K562 (cell line): ENCODE measurements at regions not wholly inside any gene's neighbourhood (a gene's known extent, or its start where the extent isn't known, plus 50 kb on each side); places are given as distances from the start of the nearest gene placed in this dataset.

Source experiments
- ATAC-seq: fragments of 200-7000 bp; cut with Tn5 transposase; 3 replicates; pipeline ENCODE4 v1.9.1; 2020; ENCODE audit warnings: moderate library complexity
- BruUV-seq: library from RNA; stranded (reverse); fragments of 400-500 nt; replicated peaks from 2 replicates; lab custom pipeline; 2021; lab: Mats Ljungman, UMichigan
- CTCF ChIA-PET: fragments of 300-600 bp; formaldehyde crosslinking; extraction: SDS; loops from one replicate; lab custom pipeline; 2021; ENCODE audit warnings: low intra/inter-chr PET ratio; lab: Yijun Ruan, JAX
- POLR2A ChIA-PET: fragments of 300-600, 350-650 bp; sonication (Branson Sonifier 250); formaldehyde crosslinking; extraction: SDS; loops from one replicate; lab custom pipeline; 2021; ENCODE audit warnings: antibody characterized with exemption, inconsistent platforms; lab: Yijun Ruan, JAX
- DNase-seq, 4 experiments: peaks; one replicate each; pipeline versions ENCODE4 v3.0.0 to v3.0.0-alpha.2; 2011 to 2018; ENCODE audit warnings: low spot score in 3 of 4, mixed read lengths in 3 of 4; ENCODE audit errors: extremely low read depth in 1 of 4
- FAIRE-seq: peaks from 2 replicates; lab custom pipeline; 2011; peaks lifted over from hg19 to GRCh38; lab: Jason Lieb, UNC
- H2AFZ ChIP-seq: 2 replicates; pipeline ENCODE4 v1.6.0; 2011; ENCODE audit warnings: low read depth, low read length, control low read depth, inconsistent platforms
- H3K27ac ChIP-seq: fragments of 200-600 bp; 3 replicates; pipeline ENCODE4 v1.8.0; 2011; ENCODE audit warnings: low read depth, mild to moderate bottlenecking, control low read depth, inconsistent platforms, low read length, moderate library complexity, mixed read lengths; ENCODE audit errors: extremely low read depth
- H3K27me3 ChIP-seq, 2 experiments: fragments of 300-600 bp in 1 of 2; 2 replicates in 1 of 2; 3 replicates in 1 of 2; pipeline versions ENCODE4 v1.6.0 to v1.8.0; 2011; ENCODE audit warnings: inconsistent platforms in 2 of 2, low read length in 2 of 2, mild to moderate bottlenecking in 1 of 2, mixed read lengths in 1 of 2, moderate library complexity in 1 of 2; ENCODE audit not compliant: control insufficient read depth in 2 of 2, insufficient read depth in 2 of 2
- H3K36me3 ChIP-seq: fragments of 300-600 bp; 3 replicates; pipeline ENCODE4 v1.8.0; 2011; ENCODE audit warnings: mild to moderate bottlenecking, low read length, inconsistent platforms; ENCODE audit not compliant: control insufficient read depth, insufficient read depth
- H3K4me1 ChIP-seq, 2 experiments: fragments of 200-600 bp in 1 of 2; replicated peaks in 1 of 2; 2 replicates in 1 of 2; 3 replicates in 1 of 2; pipeline versions ENCODE4 v1.5.1 to v1.8.0; 2011; ENCODE audit warnings: inconsistent platforms in 2 of 2, low read length in 2 of 2, mild to moderate bottlenecking in 1 of 2, mixed read lengths in 1 of 2, moderate library complexity in 1 of 2; ENCODE audit not compliant: control insufficient read depth in 2 of 2, insufficient read depth in 2 of 2
- H3K4me2 ChIP-seq: 2 replicates; pipeline ENCODE4 v1.6.1; 2011; ENCODE audit warnings: low read length, control low read depth, inconsistent platforms, mixed read lengths; ENCODE audit not compliant: insufficient read depth
- H3K4me3 ChIP-seq: fragments of 200-600 bp; sonication (generic), shearing (Covaris generic); 2 replicates; pipeline ENCODE4 v1.5.1; 2016; ENCODE audit warnings: control low read depth, inconsistent platforms
- H3K79me2 ChIP-seq: fragments of 200-600 bp; 3 replicates; pipeline ENCODE4 v1.8.0; 2011; ENCODE audit warnings: low read length, inconsistent platforms; ENCODE audit not compliant: control insufficient read depth, insufficient read depth
- H3K9ac ChIP-seq, 2 experiments: 2 replicates each; pipeline versions ENCODE4 v1.6.0 to v1.6.1; 2011; ENCODE audit warnings: low read depth in 2 of 2, low read length in 2 of 2, control low read depth in 1 of 2, inconsistent platforms in 1 of 2, mild to moderate bottlenecking in 1 of 2, mixed read lengths in 1 of 2; ENCODE audit not compliant: insufficient read depth in 1 of 2
- H3K9me1 ChIP-seq: one replicate; pipeline ENCODE4 v1.6.0; 2011; ENCODE audit warnings: inconsistent platforms, mild to moderate bottlenecking, low read length, moderate library complexity; ENCODE audit not compliant: control insufficient read depth, insufficient read depth
- H3K9me3 ChIP-seq: replicated peaks from 2 replicates; pipeline ENCODE4 v1.5.1; 2011; ENCODE audit warnings: low read depth, low read length, inconsistent platforms; ENCODE audit not compliant: control insufficient read depth, insufficient read depth
- H4K20me1 ChIP-seq: replicated peaks from 2 replicates; pipeline ENCODE4 v1.6.1; 2011; ENCODE audit warnings: low read length, inconsistent platforms, mixed read lengths; ENCODE audit not compliant: control insufficient read depth, insufficient read depth
- EP400 ChIP-seq: fragments of 450-650 bp; IDR thresholded peaks from 2 replicates; pipeline ENCODE4 v1.6.1; 2017; ENCODE audit warnings: antibody characterized with exemption, mild to moderate bottlenecking, moderate library complexity
- SIX5 ChIP-seq, 2 experiments: IDR thresholded peaks; 2 replicates each; pipeline ENCODE4 v1.6.1; 2011; ENCODE audit warnings: low read length in 2 of 2, borderline replicate concordance in 1 of 2, low read depth in 1 of 2, mild to moderate bottlenecking in 1 of 2, moderate library complexity in 1 of 2; ENCODE audit not compliant: insufficient read depth in 1 of 2
- STAT5A ChIP-seq: IDR thresholded peaks from 2 replicates; pipeline ENCODE4 v1.6.1; 2012; ENCODE audit warnings: low read length, inconsistent platforms, borderline replicate concordance
- TBP ChIP-seq: optimal IDR thresholded peaks from 2 replicates; pipeline ENCODE3; 2011; ENCODE audit warnings: low read depth, low read length, improper control_type of control experiment
- YY1 ChIP-seq, 3 experiments: IDR thresholded peaks; 2 replicates each; pipeline ENCODE4 v1.6.1; 2011; ENCODE audit warnings: low read length in 2 of 3, mild to moderate bottlenecking in 2 of 3, moderate library complexity in 2 of 3, borderline replicate concordance in 1 of 3, control low read depth in 1 of 3, low read depth in 1 of 3; ENCODE audit not compliant: insufficient read depth in 3 of 3, insufficient replicate concordance in 2 of 3, control insufficient read depth in 1 of 3, insufficient read length in 1 of 3; ENCODE audit errors: extremely low read depth in 1 of 3
- ZNF282 ChIP-seq: sonication (generic); formaldehyde crosslinking; IDR thresholded peaks from 2 replicates; pipeline ENCODE4 v1.8.1; 2023; ENCODE audit warnings: missing genetic modification reagents
- ZNF668 ChIP-seq: fragments of 250-450 bp; sonication (Bioruptor Pico); IDR thresholded peaks from 2 replicates; pipeline ENCODE4 v1.8.0; 2022; ENCODE audit warnings: mild to moderate bottlenecking, inconsistent platforms
- ZNF764 ChIP-seq: fragments of 250-450 bp; sonication (Bioruptor Pico); IDR thresholded peaks from 2 replicates; pipeline ENCODE4 v1.4.0; 2020; ENCODE audit warnings: low read depth, mild to moderate bottlenecking, moderate library complexity
- WGBS: fragments of 100-300 bp; shearing (Covaris generic); methylation state at CpG from one replicate; pipeline ENCODE4 v1.1.6; 2016; ENCODE audit warnings: low coverage, mixed read lengths; ENCODE audit not compliant: insufficient coverage; ENCODE audit errors: missing lambda C conversion rate; 5-methylcytosine and 5-hydroxymethylcytosine counted together
- in situ Hi-C: fragments of 300-500 bp; cut with MboI; formaldehyde crosslinking; loops from 4 replicates; pipeline ENCODE4 v1.15.0; 2018; ENCODE audit warnings: inconsistent platforms, mixed read lengths
- intact Hi-C: fragments of 100-400 bp; cut with micrococcal nuclease; formaldehyde crosslinking; loops from 2 replicates; pipeline ENCODE4 v1.14.2; 2022
- TF ChIP-seq, protein P1 (sequence below): sonication (generic); formaldehyde crosslinking; IDR thresholded peaks from 2 replicates; pipeline ENCODE4 v1.8.0; 2023; ENCODE audit warnings: mild to moderate bottlenecking, missing genetic modification reagents
- TF ChIP-seq, protein P2 (sequence below): fragments of 450-650 bp; IDR thresholded peaks from 2 replicates; pipeline ENCODE4 v1.7.0; 2016; ENCODE audit warnings: borderline replicate concordance
- TF ChIP-seq, protein P3 (sequence below): fragments of 450-650 bp; IDR thresholded peaks from 2 replicates; pipeline ENCODE4 v1.6.1; 2018; ENCODE audit warnings: mild to moderate bottlenecking, low read depth; ENCODE audit not compliant: partially characterized antibody
- TF ChIP-seq, protein P4 (sequence below): fragments of 450-650 bp; IDR thresholded peaks from 2 replicates; pipeline ENCODE4 v1.6.1; 2014; ENCODE audit warnings: low read depth, mild to moderate bottlenecking, moderate library complexity, borderline replicate concordance

DNA sequence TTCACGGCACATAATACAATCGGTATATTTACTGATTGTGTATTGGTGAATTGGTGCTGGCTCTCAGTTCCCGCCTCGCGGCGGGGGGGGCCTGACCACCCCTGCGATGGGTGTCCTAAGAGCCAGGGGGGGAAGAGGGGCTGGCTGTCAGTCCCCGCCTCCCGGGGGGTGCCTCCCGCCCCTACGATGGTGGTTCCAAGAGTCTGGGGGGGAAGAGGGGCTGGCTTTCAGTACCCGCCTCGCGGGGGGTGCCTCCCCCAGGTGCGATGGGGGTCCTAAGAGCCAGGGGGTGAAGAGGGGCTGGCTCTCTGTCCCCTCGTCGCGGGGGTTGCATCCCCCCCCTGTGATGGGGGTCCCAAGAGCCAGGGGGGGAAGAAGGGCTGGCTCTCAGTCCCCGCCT lies 2321.8 kb upstream of the PCDH20 start:
- POLR2A ChIA-PET: no interaction called here
- CTCF ChIA-PET: no interaction called here
- BruUV-seq: no TSS peak

More for the DNA sequence above, 2321.8 kb upstream of the PCDH20 start:
- Histone ChIP-seq H2AFZ (no peak overlapping the region), H3K36me3 (no peaks in the 10 kb centered on the region), H3K9me3 (no peaks in the 10 kb centered on the region), H3K9me1 (no peaks in the 10 kb centered on the region), H3K9ac (no peak overlapping the region)
- intact Hi-C loops (no loop called here), in situ Hi-C loops (no loop called here)
- TF ChIP-seq EP400: no peak
- TF ChIP-seq, protein P1, sequence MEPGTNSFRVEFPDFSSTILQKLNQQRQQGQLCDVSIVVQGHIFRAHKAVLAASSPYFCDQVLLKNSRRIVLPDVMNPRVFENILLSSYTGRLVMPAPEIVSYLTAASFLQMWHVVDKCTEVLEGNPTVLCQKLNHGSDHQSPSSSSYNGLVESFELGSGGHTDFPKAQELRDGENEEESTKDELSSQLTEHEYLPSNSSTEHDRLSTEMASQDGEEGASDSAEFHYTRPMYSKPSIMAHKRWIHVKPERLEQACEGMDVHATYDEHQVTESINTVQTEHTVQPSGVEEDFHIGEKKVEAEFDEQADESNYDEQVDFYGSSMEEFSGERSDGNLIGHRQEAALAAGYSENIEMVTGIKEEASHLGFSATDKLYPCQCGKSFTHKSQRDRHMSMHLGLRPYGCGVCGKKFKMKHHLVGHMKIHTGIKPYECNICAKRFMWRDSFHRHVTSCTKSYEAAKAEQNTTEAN: no peak
- TF ChIP-seq TBP: no peak
- no peak for TF ChIP-seq ZNF282 (CRISPR knock-in tag)
- TF ChIP-seq, protein P2, sequence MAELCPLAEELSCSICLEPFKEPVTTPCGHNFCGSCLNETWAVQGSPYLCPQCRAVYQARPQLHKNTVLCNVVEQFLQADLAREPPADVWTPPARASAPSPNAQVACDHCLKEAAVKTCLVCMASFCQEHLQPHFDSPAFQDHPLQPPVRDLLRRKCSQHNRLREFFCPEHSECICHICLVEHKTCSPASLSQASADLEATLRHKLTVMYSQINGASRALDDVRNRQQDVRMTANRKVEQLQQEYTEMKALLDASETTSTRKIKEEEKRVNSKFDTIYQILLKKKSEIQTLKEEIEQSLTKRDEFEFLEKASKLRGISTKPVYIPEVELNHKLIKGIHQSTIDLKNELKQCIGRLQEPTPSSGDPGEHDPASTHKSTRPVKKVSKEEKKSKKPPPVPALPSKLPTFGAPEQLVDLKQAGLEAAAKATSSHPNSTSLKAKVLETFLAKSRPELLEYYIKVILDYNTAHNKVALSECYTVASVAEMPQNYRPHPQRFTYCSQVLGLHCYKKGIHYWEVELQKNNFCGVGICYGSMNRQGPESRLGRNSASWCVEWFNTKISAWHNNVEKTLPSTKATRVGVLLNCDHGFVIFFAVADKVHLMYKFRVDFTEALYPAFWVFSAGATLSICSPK: no peak
- TF ChIP-seq, protein P3, sequence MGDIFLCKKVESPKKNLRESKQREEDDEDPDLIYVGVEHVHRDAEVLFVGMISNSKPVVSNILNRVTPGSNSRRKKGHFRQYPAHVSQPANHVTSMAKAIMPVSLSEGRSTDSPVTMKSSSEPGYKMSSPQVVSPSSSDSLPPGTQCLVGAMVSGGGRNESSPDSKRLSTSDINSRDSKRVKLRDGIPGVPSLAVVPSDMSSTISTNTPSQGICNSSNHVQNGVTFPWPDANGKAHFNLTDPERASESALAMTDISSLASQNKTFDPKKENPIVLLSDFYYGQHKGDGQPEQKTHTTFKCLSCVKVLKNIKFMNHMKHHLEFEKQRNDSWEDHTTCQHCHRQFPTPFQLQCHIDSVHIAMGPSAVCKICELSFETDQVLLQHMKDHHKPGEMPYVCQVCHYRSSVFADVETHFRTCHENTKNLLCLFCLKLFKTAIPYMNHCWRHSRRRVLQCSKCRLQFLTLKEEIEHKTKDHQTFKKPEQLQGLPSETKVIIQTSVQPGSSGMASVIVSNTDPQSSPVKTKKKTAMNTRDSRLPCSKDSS: no peak
- TF ChIP-seq, protein P4, sequence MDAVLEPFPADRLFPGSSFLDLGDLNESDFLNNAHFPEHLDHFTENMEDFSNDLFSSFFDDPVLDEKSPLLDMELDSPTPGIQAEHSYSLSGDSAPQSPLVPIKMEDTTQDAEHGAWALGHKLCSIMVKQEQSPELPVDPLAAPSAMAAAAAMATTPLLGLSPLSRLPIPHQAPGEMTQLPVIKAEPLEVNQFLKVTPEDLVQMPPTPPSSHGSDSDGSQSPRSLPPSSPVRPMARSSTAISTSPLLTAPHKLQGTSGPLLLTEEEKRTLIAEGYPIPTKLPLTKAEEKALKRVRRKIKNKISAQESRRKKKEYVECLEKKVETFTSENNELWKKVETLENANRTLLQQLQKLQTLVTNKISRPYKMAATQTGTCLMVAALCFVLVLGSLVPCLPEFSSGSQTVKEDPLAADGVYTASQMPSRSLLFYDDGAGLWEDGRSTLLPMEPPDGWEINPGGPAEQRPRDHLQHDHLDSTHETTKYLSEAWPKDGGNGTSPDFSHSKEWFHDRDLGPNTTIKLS: no peak
- TF ChIP-seq ZNF668 (CRISPR knock-in tag): no peak
- TF ChIP-seq STAT5A: no peak
- TF ChIP-seq SIX5 (IDR thresholded peaks at IDR 0.05; ENCODE audit: borderline replicate concordance in 1 of 2, insufficient read depth in 1 of 2, low read depth in 1 of 2, low read length in 2 of 2): no peak
- TF ChIP-seq ZNF764 (CRISPR knock-in tag): no peak
- no peak for TF ChIP-seq YY1 (IDR thresholded peaks at IDR 0.05; ENCODE audit: borderline replicate concordance in 1 of 3, control insufficient read depth in 1 of 3, extremely low read depth in 1 of 3, insufficient read depth in 3 of 3, insufficient read length in 1 of 3, insufficient replicate concordance in 2 of 3, low read depth in 1 of 3, low read length in 2 of 3)
- TF ChIP-seq, all 486 proteins: peak for 0
- ATAC-seq (no peak), DNase-seq (no peak), FAIRE-seq (no peak)
- Histone ChIP-seq H3K79me2 (no peaks in the 10 kb centered on the region), H3K27me3 (no peaks in the 10 kb centered on the region), H3K4me3 (no peak overlapping the region), H3K27ac (no peak overlapping the region), H3K4me1 (no peaks in the 10 kb centered on the region), H4K20me1 (no peaks in the 10 kb centered on the region), H3K4me2 (no peak overlapping the region)
- 4% methylated on average over 3 of the region's 19 CpGs for WGBS
